Dermis blood vessel endothelial cell (primary cell): ENCODE measurements at regions not wholly inside any gene's neighbourhood (a gene's known extent, or its start where the extent isn't known, plus 50 kb on each side); places are given as distances from the start of the nearest gene placed in this dataset.
"Not testable (repeated sequence)": the region's sequence is repeated elsewhere in the genome, so short reads cannot be mapped to it uniquely, and the experiment has no call there.

Experiments
- DNase-seq: peaks from one replicate; pipeline ENCODE4 v3.0.0; 2010

DNA sequence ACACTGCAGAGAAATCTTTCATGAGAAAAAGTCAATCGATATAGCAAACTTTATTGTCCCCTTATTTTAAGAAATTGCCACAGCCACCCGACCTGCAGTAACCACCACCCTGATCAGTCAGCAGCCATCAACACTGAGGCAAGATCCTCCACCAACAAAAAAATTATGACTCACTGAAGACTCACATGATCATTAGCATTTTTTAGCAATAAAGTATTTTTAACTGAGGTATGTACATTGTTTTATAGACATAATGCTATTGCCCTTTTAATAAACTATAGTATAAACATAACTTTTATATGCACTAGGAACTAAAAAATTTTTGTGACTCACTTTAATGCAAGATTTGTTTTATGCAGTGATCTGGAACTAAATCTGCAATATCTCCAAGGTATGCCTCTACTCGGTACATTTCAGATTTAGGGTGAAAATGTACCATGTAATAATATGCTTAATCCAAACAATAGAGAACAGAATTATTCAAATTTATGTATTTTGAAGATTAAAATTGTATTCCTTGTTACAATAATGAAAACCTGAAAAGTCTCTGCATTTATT, 79.2 kb upstream of the CEP126 start:
- no peak for DNase-seq

DNA sequence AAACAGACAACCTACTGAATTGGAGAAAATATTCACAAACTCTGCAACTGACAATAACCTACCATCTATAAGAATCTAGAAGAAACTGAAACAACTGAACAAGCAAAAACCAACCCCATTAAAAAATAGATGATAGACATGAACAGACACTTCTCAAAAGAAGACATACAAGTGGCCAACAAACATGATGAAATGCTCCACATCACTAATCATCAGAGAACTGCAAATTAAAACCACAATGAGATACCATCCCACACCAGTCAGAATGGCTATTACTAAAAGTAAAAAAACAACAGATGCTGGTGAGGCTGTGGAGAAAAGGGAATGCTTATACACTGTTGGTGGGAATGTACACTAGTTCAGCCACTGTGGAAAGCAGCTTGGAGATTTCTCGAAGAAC, 84.3 kb upstream of the CEP126 start:
- not testable (repeated sequence) for DNase-seq

DNA sequence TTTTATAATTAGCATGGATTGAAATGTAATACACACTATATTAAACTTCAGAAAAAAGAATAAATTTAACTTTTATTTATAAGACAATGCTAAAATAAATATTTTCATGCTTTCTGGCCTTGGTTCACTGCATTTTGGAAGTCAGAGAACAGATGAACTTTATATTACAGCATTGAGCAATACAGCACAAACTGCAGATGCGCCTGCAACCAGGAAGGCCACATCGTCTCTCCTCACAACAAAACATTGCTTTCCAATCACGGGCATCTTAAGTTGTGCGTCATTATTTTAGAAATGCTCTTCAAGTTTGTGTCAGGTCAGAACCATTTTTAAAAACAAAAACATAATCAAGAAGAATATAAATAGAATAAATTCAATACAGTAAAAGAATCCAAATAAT, 89.3 kb upstream of the CEP126 start:
- DNase-seq: no peak

DNA sequence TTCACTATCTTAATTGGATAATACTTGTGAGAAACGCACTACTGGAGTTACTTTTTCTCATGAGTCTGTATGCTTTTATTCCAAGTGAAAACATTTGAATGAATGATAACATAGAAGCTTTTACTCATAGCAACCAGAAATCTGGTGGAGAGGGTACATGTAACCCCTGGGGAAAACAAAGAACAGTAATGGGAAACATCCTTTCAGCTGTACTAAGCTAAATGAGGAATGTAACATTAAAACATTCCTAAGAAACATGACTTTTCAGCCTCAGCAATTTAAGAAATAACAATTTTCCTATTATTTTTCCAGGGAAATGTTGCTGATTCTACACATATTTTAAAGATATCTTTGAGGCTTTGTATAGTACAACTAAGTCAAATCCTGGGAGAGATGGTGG, 97.2 kb upstream of the CEP126 start:
- DNase-seq: no peak

DNA sequence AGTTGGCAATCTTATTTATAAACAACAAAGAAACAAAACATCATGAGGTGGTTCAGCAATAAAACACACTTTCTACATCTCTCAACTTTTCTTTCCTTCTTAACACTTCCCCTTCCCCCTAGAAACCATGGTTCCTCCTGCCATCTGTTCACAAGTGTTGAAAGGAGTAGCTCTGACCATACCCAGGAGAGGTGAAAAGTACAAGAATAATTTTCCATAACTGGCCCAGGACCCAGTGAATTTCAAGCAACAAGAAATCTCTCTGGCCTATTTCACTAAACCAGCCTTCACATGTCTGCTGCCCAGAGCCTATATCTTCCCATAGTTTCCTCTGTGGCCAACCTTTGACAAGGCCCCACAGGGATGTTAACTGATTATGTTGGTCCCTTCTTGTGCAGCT, 98.2 kb upstream of the CEP126 start:
- no peak for DNase-seq

DNA sequence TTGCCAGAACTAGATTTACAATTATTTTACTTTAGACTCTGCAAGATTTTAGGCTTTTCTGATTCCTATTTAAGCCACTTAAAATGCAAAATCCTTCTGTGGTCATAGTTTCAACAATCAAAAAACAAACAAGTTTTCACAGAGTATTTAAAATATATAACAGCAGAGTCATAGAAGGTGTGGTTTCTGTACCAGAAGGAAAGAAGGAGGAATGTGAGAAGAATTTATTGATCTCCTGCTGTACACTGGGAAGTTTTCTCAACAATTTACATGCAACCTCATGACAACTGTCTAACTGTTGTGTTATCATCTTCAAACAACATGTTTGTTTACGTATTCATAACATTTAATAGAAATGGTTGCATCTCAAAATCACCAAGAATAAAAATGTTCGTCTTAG, 102.3 kb upstream of the CEP126 start:
- DNase-seq: no peak

DNA sequence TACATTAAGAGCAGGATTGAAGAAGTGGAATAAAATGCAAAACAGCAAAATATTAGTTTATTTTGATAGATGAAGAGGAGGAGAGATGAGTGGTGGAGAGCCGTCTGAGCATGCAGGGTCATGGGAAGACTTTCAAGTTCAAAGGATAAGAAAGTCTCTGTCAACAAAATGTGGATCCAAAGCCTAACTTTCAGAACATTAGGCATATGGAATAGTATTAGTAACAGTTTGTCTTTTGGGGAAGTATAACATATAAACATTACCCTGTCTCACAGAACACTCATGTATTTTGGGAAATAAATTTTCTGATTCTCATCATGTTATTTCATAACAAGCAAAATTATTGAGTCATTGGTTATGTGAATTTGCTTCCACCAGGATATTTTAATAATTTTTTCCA, 104.3 kb upstream of the CEP126 start:
- DNase-seq: no peak

DNA sequence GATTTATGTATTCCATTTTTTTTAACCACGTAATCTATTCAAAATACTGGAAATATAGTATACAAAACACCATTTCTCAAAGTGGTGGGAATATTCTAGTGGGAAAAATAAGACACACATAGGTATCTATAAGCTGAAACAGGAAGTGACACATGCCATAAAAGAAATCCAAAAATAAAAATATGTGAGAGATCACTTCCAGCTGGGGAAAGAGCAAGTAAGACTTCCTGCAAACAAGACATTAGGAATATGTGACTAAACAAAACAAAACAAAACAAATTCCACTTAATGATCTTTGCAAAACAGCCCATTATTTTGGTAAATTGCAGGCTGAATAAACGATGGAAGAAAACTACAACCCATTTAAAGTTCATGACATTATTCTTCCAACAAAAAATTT, 107.3 kb upstream of the CEP126 start:
- peak; percentile 5 for DNase-seq

DNA sequence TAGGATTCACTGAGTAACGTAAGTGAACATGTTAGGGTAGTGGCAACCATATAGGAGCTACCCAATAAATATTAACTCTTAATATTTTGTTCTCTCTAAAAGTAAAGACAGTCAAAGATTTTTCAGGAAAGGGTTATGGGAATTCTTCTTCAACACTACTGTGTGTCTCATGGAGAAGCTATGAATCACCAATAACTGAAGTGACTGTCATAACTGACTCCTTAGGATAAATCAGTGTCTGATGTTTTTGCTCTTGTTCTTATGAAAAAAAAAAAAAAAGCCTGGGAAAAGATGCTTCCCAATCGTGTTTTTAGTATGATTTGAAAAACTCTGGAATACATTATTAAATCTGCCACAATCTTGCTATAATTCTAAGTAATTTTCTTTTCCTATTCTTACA, 111.2 kb upstream of the CEP126 start:
- no peak for DNase-seq

DNA sequence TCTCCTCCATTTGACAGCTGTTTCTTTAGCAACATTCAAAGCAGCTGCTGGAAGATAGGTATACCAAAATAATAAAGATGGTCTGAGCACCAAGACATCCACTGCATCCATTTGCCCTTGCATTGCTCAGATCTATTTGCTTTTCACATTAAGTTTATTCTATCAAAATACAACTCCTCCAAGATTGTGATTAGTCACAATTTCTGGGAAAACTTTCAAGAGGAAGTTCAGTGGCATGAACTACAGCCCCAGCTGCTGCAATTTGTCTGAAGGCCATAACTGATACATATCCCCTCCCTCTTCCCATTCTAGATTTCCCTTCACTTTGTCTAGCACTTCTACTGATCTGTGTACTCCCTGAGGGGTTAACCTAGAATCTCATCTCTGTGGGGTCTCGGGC, 117.5 kb upstream of the CEP126 start:
- DNase-seq: no peak

DNA sequence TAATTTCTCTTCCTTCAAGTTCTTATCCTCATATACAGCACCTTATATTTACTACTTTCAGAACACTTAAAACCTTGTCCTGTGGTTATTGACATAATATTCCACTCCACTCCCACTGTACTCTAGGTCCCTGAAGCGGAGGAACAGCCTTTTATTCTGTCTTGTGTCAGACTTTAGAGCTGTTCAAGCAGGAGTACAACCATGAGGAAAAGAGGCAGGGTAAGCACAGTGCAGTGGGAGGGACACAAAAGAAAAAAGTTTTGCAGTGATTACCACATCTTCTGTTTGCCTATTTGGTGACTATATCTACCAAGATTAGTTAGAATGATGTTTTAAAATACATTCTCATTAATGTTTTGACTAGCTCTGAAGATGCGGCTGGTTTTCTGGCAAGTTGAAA, 122.0 kb upstream of the CEP126 start:
- DNase-seq: no peak

DNA sequence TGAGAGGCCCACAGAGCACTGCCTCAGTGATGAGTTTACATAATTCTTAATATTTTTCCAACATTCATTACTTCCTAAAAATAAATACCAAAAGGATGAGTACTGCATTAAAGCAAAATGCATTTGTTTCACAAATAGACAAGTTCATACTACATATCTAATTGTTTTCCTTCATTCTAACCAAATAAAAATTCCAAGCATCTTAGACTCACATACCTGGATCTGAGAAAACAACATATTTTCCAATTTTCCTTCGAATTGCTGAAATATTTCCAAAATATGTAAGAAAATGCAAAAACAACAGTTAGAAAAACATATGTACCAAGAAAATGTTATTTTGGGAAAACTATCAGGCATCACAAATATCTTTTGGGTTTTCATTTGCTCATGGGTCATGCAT, 127.9 kb upstream of the CEP126 start:
- DNase-seq: no peak

DNA sequence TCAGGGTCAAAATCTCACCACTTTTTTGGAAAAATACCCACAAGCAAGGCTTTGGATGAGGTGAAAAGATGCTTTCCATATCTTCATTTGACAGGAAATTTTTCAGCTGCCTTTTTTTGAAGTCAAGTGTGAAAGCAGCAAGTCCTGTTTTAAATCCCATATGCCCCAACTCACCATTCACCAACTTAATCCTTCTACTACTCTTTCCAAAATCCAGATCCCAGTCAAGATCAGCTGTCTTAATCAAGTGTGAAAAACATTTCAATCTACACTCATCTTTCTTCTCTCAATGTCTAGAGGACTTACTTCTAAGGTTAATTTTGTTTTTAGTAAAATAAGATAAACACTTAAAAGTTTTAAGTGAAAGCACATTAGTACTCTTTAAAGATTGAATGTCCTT, 128.4 kb upstream of the CEP126 start:
- no peak for DNase-seq

DNA sequence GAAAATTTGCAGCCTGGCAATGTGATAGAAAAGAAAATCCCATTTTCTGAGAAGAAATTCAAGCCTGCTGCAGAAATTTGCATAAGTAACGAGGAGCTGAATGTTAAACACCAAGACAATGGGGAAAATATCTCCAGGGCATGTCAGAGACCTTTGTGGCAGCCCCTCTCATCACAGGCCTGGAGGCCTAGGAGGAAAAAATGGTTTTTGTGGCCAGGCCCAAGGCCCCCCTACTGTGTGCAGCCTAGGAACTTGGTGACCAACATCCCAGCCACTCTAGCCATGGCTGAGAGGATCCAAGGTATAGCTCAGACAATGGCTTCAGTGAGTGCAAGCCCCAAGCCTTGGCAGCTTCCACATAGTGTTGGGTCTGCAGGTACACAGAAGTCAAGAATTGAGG, 135.6 kb upstream of the CEP126 start:
- DNase-seq: not testable (repeated sequence)

DNA sequence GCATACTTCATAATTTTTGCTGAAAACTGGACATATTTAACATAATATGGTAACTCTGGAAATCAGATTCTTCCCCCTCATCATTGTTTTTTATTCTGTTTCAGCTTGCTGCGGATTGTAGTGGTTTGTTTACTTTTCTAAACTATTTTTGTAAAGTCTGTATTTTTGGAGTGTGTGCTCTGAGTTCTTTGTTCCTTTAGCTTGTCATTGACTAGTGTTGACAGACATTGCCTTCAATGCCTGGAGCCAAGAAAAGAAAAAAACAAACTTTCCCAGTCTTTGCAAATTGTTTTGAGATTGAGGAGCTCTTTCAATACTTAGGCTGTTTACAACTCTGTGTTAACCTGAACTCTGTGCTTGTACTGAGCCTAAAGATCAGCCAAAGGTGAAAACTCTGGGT, 137.3 kb upstream of the CEP126 start:
- no peak for DNase-seq

DNA sequence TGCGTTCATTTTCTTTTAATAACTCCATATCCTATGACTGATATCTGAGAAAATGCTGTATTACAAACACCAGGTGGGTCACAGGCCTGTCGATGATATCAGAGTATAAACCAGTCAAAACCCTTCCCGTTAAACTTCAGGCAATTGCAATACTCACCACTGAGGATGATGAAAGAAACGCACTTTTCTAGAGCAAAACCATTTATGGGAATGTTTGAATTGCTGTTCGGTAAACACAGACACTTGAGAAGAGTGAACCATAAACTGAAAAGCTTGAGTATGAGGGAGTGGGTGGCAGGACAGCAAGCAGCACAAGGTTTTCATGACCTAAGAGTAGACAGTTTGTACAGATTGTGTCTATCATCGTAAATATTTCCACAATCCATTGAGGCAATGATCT, 139.8 kb upstream of the CEP126 start:
- DNase-seq: no peak

DNA sequence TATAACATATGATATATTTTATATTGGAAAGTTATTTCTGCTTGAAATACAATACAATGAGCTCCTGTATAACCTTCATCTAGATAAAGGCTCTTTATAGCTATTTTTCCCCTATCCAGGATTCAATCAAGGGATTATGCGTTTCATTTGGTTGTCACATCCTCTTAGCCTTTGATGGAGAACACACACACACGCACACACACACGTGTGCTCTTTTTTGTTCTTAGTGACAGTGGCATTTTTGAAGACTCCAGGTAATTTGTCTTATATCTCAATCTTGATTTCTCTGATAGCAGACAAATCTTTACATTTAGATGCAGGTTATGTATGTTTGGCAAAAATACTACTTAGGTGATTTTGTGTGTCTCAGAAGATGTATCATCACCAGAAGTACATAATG, 144.2 kb upstream of the CEP126 start:
- DNase-seq: no peak

DNA sequence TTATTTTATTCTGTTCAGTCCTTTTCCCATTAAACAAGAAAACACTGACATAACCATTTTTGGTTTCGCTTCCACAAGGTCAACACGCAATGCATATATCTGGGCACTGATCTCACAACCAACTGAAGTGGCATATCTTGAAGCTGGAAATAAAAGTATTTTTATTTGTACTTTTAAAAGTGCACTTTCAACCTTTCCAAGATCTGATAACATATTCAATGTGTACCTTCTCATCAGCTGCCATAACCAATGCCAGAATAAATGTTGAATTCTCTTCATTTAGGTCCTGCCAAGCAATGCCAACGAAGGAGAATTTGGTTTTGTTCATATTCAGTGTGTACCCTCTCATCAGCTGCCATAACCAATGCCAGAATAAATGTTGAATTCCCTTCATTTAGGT, 148.9 kb upstream of the CEP126 start:
- no peak for DNase-seq

DNA sequence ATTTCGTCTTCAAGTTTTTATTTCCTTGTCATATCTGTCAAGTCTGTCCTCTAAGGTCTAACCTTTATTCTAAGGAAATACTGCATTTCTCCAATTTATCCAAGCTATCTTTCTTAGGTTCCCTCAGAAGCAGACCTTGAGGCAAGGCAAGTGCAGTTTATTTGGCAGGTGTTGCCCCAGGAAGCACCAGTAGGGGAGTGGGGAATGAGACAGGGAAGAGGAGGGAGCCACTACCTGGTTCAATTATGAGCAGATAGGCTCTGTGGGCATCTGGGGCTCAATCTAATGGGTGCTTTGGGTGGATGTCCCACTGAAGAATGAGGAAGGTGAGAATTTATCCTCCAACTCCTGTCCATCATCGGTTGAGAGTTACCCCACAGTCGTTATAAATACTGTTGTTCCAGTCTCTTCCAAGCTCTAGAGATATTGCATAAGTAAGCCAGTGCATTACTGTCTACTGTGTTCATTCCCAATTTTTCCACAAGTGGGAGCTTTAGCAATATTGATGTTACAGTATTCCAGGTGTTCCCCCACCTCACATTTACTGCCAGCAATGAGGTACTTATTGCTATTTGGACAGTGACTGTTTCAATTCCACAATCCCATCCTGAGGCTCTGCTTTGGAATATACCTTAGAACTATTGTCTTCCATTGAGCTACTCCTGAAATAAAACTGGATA, 154.9 kb upstream of the CEP126 start:
- peak; percentile 1 for DNase-seq

DNA sequence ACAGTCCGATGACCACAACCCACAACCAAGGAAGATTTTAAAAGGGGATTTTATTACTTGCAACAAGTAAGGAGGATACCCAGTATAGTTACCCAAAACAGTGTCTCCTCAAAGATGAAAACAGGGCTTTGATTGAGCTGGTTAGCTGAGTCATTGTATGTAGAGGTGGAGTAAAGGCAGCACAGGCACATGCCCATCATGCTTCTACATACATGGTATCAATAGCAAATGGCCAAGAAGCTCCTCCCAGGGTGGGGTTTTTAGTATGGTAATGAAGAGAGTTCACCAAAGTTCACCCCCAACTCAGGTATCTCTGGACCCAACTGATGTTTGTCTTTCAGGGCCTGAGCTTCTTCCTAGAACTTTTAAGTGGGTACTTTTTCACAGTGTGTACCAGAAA, 157.1 kb upstream of the CEP126 start:
- no peak for DNase-seq

DNA sequence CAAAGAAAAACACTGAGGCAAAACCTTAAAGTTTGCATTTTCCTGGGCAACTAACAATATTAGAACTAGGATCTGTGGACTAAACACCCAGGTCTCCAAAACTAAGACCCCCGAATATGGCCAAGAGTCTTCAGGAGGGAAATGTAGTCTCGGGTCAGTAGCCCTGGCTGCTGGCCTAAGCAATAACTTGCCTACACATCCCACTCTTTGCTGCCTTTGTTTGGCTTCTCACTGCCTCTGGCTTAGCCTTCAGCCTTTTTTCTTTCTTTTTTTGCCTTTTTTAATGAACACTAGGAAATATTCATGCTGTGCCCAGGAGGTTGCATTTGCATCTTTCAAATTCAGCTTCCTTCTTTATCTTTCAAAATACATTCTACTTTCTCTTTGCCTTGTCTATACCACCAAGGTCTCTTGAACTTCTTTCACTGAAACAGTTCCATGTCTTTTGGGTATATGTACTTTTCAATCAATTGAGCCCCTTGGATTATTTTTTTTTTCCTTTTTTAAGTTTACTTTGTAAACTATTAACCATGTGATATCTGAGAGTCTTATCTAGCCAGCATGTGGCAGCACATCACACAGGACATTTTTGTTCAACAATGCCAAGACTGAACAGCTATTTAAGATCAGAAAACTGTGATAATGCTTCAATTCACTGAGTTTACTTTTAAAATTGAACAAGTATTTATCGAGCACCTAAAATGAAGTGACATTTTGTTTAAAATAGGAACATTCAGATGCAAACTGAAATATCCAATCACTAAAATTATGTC, 165.0 kb upstream of the TRPC6 start:
- DNase-seq: no peak

DNA sequence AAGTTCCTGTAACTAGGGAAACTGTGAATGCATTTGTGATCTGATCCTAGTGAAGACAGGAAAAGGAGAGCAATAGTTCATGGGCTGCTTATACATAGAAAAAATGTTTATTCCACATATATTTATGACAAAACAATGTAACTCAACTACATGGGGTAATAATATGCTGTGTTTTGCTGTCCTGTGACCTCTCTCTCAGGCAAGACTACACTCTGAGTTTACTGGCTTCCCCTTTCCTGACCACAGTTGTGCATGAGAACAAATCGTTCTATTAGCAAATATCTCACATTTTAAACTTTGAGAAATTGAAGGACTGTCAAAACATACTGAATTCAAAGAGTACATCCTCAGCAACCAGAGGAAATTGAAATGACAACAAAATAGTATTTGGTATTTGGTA, 161.9 kb upstream of the TRPC6 start:
- no peak for DNase-seq

DNA sequence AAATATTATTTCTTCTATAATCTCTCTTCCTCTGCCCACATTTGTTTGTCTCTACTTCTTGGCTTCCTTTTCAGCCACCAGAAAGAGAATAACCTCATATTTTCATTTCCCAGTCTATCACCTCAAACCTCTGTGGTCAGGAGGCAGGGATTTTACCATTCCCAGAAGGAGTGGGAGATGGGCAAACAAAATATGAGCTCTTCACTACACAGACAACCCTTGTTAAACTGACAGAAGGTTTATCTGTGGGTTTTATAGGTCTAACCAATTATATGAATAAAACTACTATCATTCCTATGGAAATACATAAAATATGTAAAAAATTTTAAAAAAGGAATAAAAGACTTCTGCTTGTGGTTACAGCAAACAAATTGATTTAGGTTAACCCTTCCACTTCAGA, 160.0 kb upstream of the TRPC6 start:
- DNase-seq: no peak

DNA sequence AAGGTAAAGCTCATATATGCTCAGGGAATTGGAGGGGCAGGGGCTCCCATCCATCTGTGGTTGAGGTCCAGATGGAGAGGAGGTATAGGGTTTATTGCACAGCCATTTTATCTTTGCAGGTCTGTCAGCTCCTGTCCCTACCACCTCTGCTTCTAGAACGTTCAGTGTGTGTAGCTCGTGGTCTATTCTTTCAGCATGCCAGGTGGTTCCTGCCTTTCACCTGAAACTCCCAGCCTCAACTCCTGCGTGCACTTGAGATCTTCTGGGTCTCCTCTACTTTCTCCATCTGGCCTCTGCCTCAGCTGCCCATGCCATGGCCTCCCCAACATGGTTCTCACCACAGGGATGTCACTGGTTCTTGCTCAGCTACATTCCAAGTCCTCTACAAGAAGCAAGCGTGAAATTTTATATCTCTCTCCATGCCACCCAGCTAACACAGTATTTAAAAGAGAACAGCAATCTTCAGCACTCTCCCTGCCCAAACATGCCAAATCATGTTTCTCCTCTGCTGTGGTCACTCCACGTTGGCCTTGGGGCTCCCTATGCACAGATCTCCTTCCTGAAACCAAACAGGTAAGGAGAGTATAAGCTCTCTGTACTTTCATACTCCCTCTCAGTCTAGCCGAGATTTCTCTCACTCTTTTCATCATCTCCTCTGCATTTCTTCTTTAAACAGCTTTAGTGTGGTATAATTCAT, 157.8 kb upstream of the TRPC6 start:
- no peak for DNase-seq
